MM.1S (cell line): ENCODE measurements at regions not wholly inside any gene's neighbourhood (a gene's known extent, or its start where the extent isn't known, plus 50 kb on each side); places are given as distances from the start of the nearest gene placed in this dataset.

Source experiments
- DNase-seq: peaks from one replicate; pipeline ENCODE4 v3.0.0-alpha.2; 2015
- H2AFZ ChIP-seq: fragments of 300-600 bp; sonication (generic); 2 replicates; pipeline ENCODE4 v1.6.0; 2016; ENCODE audit warnings: antibody characterized with exemption, low read length
- H3F3A ChIP-seq: fragments of 300-600 bp; sonication (generic); 2 replicates; pipeline ENCODE4 v1.6.1; 2016; ENCODE audit warnings: mild to moderate bottlenecking, antibody characterized with exemption, low read length, moderate library complexity, mixed read lengths; ENCODE audit not compliant: insufficient read depth
- H3K27ac ChIP-seq: fragments of 300-600 bp; sonication (generic); 2 replicates; pipeline ENCODE4 v1.5.1; 2016; ENCODE audit warnings: mild to moderate bottlenecking, low read length
- H3K27me3 ChIP-seq: fragments of 300-600 bp; sonication (generic); replicated peaks from 2 replicates; pipeline ENCODE4 v1.6.0; 2016; ENCODE audit warnings: low read length; ENCODE audit not compliant: insufficient read depth
- H3K36me3 ChIP-seq: fragments of 300-600 bp; sonication (generic); replicated peaks from 2 replicates; pipeline ENCODE4 v1.6.1; 2016; ENCODE audit warnings: mild to moderate bottlenecking, low read length, mixed read lengths; ENCODE audit not compliant: insufficient read depth
- H3K4me1 ChIP-seq: fragments of 300-600 bp; sonication (generic); 2 replicates; pipeline ENCODE4 v1.6.1; 2016; ENCODE audit warnings: low read length, mixed read lengths
- H3K4me2 ChIP-seq: fragments of 300-600 bp; sonication (generic); 2 replicates; pipeline ENCODE4 v1.6.0; 2016; ENCODE audit warnings: low read depth, low read length
- H3K4me3 ChIP-seq: fragments of 300-600 bp; sonication (generic); 2 replicates; pipeline ENCODE4 v1.5.1; 2016; ENCODE audit warnings: low read length, mixed read lengths
- H3K79me2 ChIP-seq: fragments of 300-600 bp; sonication (generic); 2 replicates; pipeline ENCODE4 v1.6.1; 2016; ENCODE audit warnings: mixed run types, low read length, mixed read lengths
- H3K9ac ChIP-seq: fragments of 300-600 bp; sonication (generic); 2 replicates; pipeline ENCODE4 v1.6.1; 2016; ENCODE audit warnings: low read length, mixed read lengths
- H3K9me2 ChIP-seq: fragments of 300-600 bp; sonication (generic); replicated peaks from 2 replicates; pipeline ENCODE4 v1.6.1; 2016; ENCODE audit warnings: mild to moderate bottlenecking, low read length, mixed read lengths; ENCODE audit not compliant: insufficient read depth
- H3K9me3 ChIP-seq: fragments of 300-600 bp; sonication (generic); replicated peaks from 2 replicates; pipeline ENCODE4 v1.6.1; 2016; ENCODE audit warnings: mild to moderate bottlenecking, low read length, mixed read lengths; ENCODE audit not compliant: insufficient read depth
- H4K20me1 ChIP-seq: fragments of 300-600 bp; sonication (generic); 2 replicates; pipeline ENCODE4 v1.6.1; 2016; ENCODE audit warnings: mild to moderate bottlenecking, low read length, moderate library complexity, mixed read lengths; ENCODE audit not compliant: insufficient read depth
- EZH2 ChIP-seq: fragments of 300-600 bp; sonication (generic); optimal IDR thresholded peaks from 2 replicates; pipeline ENCODE3; 2017; ENCODE audit warnings: low read depth, mild to moderate bottlenecking, antibody characterized with exemption, low read length, mixed read lengths
- EZH2phosphoT487 ChIP-seq: fragments of 300-600 bp; sonication (generic); IDR thresholded peaks from 2 replicates; pipeline ENCODE4 v1.6.1; 2018; ENCODE audit warnings: antibody characterized with exemption, low read length
- TF ChIP-seq, protein P1 (sequence below): fragments of 300-600 bp; sonication (generic); IDR thresholded peaks from 2 replicates; pipeline ENCODE4 v1.5.1; 2016; ENCODE audit warnings: antibody characterized with exemption, low read length, mixed read lengths

DNA sequence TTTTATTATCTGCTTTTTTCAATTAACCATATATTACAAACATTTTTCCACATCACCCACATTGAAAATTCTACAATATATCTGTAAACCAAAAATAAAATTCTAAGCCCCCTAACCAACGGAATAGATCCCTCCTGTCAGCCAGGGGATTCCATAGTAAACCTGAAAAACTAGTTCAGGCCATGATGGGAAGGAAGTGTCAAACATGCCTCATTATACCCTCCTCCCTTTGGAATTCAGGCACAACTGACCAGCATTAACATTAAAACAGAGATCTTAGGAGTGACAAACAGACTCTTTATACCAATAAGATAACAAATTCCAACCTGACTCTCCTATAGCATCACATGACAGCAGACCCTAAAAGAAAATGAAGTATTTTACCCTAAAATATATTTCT lies 113.7 kb upstream of the DMRT1 start:
- H3K9ac ChIP-seq: no peak overlapping the region
- no peak for DNase-seq
- H3K9me2 ChIP-seq: no peaks in the 10 kb centered on the region
- H2AFZ ChIP-seq: no peak overlapping the region
- H4K20me1 ChIP-seq: no peaks in the 10 kb centered on the region
- H3K27me3 ChIP-seq: no peaks in the 10 kb centered on the region
- H3K4me1 ChIP-seq: no peaks in the 10 kb centered on the region
- no peaks in the 10 kb centered on the region for H3K36me3 ChIP-seq
- TF ChIP-seq EZH2phosphoT487 (no peak), EZH2 (no peak)
- TF ChIP-seq, protein P1, sequence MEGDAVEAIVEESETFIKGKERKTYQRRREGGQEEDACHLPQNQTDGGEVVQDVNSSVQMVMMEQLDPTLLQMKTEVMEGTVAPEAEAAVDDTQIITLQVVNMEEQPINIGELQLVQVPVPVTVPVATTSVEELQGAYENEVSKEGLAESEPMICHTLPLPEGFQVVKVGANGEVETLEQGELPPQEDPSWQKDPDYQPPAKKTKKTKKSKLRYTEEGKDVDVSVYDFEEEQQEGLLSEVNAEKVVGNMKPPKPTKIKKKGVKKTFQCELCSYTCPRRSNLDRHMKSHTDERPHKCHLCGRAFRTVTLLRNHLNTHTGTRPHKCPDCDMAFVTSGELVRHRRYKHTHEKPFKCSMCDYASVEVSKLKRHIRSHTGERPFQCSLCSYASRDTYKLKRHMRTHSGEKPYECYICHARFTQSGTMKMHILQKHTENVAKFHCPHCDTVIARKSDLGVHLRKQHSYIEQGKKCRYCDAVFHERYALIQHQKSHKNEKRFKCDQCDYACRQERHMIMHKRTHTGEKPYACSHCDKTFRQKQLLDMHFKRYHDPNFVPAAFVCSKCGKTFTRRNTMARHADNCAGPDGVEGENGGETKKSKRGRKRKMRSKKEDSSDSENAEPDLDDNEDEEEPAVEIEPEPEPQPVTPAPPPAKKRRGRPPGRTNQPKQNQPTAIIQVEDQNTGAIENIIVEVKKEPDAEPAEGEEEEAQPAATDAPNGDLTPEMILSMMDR: no peak
- H3K9me3 ChIP-seq: no peaks in the 10 kb centered on the region
- peaks cover 18% of the 10 kb centered on the region for H3K79me2 ChIP-seq
- H3K27ac ChIP-seq: no peak overlapping the region
- H3K4me2 ChIP-seq: no peak overlapping the region
- no peak overlapping the region for H3K4me3 ChIP-seq
- no peaks in the 10 kb centered on the region for H3F3A ChIP-seq

GRCh38 chr9:728535-728934 lies 113.0 kb upstream of the DMRT1 start:
- no peak overlapping the region for H3K4me2 ChIP-seq
- H3F3A ChIP-seq: no peaks in the 10 kb centered on the region
- no peaks in the 10 kb centered on the region for H3K4me1 ChIP-seq
- no peak overlapping the region for H3K27ac ChIP-seq
- DNase-seq: no peak
- no peaks in the 10 kb centered on the region for H4K20me1 ChIP-seq
- H3K27me3 ChIP-seq: no peaks in the 10 kb centered on the region
- no peak overlapping the region for H3K9ac ChIP-seq
- H3K4me3 ChIP-seq: no peak overlapping the region
- H3K79me2 ChIP-seq: peaks cover 15% of the 10 kb centered on the region
- no peaks in the 10 kb centered on the region for H3K9me2 ChIP-seq
- TF ChIP-seq EZH2 (no peak), EZH2phosphoT487 (no peak)
- TF ChIP-seq, protein P1: no peak
- H3K36me3 ChIP-seq: no peaks in the 10 kb centered on the region
- no peak overlapping the region for H2AFZ ChIP-seq
- no peaks in the 10 kb centered on the region for H3K9me3 ChIP-seq

DNA sequence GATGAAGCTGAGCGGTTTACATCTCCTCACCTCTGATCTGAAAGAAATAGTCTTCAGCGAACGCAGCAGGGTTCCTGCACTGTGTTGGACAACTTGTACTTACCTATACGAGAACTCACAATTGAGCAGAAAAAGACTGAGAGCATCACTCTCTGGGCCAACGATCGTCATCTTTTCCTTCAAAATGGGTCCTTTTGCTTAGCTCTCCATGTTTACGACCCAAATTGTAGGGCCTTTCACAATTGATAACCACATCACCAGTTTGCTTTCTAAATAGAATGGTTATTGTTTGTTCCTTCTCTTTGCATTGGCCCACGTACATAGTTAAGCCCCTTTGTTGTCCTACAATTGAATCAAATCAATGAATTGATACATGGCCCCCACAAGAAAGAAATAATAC lies 110.0 kb upstream of the DMRT1 start:
- Histone ChIP-seq H3K27me3 (no peaks in the 10 kb centered on the region), H3K79me2 (peaks cover 4% of the 10 kb centered on the region; the same call in 1 of the 2 replicates), H3K27ac (no peak overlapping the region), H3K9me3 (no peaks in the 10 kb centered on the region), H3K36me3 (no peaks in the 10 kb centered on the region; the same call in 1 of the 2 replicates), H3K4me3 (no peak overlapping the region), H3F3A (no peaks in the 10 kb centered on the region), H3K9ac (no peak overlapping the region), H4K20me1 (no peaks in the 10 kb centered on the region), H3K4me2 (no peak overlapping the region), H2AFZ (no peak overlapping the region), H3K9me2 (no peaks in the 10 kb centered on the region), H3K4me1 (no peaks in the 10 kb centered on the region)
- no peak for TF ChIP-seq EZH2phosphoT487
- DNase-seq: no peak

DNA sequence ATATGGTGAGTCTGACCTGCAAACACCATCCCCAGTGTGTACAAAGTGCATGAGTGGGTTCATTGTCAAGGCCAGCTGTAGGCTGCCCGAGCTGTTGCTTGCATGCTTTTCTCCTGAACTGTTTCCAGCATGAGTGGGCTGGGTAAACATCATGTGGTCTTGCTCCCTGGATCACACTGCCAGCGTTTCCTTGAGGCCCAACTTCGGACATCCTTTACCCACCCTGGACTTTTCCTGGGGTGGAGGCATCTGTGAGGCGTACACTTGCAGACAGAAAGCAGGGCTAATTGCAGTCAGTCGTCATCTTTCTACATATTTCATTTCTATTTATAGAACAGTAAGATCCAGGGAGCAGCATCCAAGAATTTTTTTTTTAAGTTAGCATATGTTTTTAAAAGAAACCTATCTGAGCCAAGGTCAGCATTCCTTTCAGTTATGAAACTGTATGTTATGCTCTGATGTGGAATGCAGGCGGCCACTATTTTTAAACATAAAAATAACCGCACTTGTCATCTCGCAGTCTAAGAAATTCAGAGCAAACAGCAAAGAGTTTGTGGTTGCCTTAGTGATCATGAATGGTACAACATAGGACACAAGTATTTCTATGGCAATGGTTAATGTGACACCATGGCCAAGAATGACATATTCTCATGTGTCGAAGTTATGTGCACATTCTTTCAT lies 106.5 kb upstream of the DMRT1 start:
- no peak overlapping the region for H3K9ac ChIP-seq
- H4K20me1 ChIP-seq: no peaks in the 10 kb centered on the region
- H3K27ac ChIP-seq: no peak overlapping the region
- no peak overlapping the region for H3K4me3 ChIP-seq
- TF ChIP-seq, protein P1: no peak
- DNase-seq: no peak
- no peak overlapping the region for H3K4me2 ChIP-seq
- H2AFZ ChIP-seq: no peak overlapping the region
- H3K79me2 ChIP-seq: no peaks in the 10 kb centered on the region
- peaks cover 12% of the 10 kb centered on the region; the same call in 1 of the 2 replicates for H3K36me3 ChIP-seq
- no peaks in the 10 kb centered on the region for H3K9me2 ChIP-seq
- H3K9me3 ChIP-seq: no peaks in the 10 kb centered on the region
- H3K27me3 ChIP-seq: no peaks in the 10 kb centered on the region
- H3K4me1 ChIP-seq: no peaks in the 10 kb centered on the region
- no peaks in the 10 kb centered on the region for H3F3A ChIP-seq
